AG04450 (cell line): ENCODE measurements at regions not wholly inside any gene's neighbourhood (a gene's known extent, or its start where the extent isn't known, plus 50 kb on each side); places are given as distances from the start of the nearest gene placed in this dataset.

Experiments used
- CTCF ChIA-PET: fragments of 300-600, 350-600 bp; formaldehyde crosslinking; extraction: SDS; loops from one replicate; lab custom pipeline; 2022; ENCODE audit warnings: antibody characterized with exemption, inconsistent platforms; lab: Charles Lee
- POLR2A ChIA-PET: fragments of 350-600 bp; formaldehyde crosslinking; extraction: SDS; loops from one replicate; lab custom pipeline; 2021; ENCODE audit warnings: antibody characterized with exemption, inconsistent platforms; lab: Yijun Ruan, JAX
- DNase-seq: peaks from one replicate; pipeline ENCODE4 v3.0.0-alpha.2; 2011; ENCODE audit warnings: low read depth, low spot score
- H3K27ac ChIP-seq: one replicate; pipeline ENCODE4 v1.5.1; 2012; ENCODE audit warnings: low read depth, low read length, control low read depth
- H3K27me3 ChIP-seq: one replicate; pipeline ENCODE4 v1.6.0; 2012; ENCODE audit warnings: low read length; ENCODE audit not compliant: control insufficient read depth, insufficient read depth
- H3K4me3 ChIP-seq: 2 replicates; pipeline ENCODE4 v1.5.1; 2011; ENCODE audit warnings: mild to moderate bottlenecking, low read depth, low read length, control low read depth
- H3K9me3 ChIP-seq: 2 replicates; pipeline ENCODE4 v1.5.1; 2012; ENCODE audit warnings: low read length; ENCODE audit not compliant: control insufficient read depth, insufficient read depth
- TF ChIP-seq, protein P1 (sequence below): IDR thresholded peaks from 2 replicates; pipeline ENCODE4 v1.5.1; 2011; ENCODE audit warnings: low read depth, low read length, control low read depth, inconsistent platforms

DNA sequence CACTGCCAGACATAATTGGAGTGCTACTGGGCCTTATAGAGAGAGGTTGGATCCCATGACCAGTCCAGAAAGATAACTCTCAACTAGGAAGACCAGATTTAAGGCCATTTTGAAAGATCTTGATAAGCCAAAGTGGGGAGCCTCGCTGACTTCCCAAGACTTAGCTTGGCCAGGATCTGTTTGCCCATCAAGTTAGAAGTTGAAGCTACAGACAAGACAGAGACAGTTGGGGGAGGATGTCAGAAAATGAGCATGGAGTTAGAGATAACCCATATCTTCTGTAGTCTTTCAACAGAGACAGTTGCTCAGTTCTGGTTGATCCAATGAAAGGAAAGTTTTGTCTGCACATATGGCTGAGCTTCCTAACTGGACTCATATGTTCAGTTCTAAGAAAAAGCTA, 267.4 kb downstream of the HS3ST3A1 start:
- Histone ChIP-seq H3K9me3 (no peaks in the 10 kb centered on the region), H3K4me3 (no peak overlapping the region), H3K27ac (no peak overlapping the region), H3K27me3 (no peaks in the 10 kb centered on the region)
- TF ChIP-seq, protein P1, sequence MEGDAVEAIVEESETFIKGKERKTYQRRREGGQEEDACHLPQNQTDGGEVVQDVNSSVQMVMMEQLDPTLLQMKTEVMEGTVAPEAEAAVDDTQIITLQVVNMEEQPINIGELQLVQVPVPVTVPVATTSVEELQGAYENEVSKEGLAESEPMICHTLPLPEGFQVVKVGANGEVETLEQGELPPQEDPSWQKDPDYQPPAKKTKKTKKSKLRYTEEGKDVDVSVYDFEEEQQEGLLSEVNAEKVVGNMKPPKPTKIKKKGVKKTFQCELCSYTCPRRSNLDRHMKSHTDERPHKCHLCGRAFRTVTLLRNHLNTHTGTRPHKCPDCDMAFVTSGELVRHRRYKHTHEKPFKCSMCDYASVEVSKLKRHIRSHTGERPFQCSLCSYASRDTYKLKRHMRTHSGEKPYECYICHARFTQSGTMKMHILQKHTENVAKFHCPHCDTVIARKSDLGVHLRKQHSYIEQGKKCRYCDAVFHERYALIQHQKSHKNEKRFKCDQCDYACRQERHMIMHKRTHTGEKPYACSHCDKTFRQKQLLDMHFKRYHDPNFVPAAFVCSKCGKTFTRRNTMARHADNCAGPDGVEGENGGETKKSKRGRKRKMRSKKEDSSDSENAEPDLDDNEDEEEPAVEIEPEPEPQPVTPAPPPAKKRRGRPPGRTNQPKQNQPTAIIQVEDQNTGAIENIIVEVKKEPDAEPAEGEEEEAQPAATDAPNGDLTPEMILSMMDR, result no peak
- CTCF ChIA-PET, result interaction anchor here (1.0 kb wide), 1 partner anchor 220 kb away, joined by 3 read pairs; no protein-coding TSS in a partner anchor
- DNase-seq, result no peak
- POLR2A ChIA-PET, result no interaction called here

DNA sequence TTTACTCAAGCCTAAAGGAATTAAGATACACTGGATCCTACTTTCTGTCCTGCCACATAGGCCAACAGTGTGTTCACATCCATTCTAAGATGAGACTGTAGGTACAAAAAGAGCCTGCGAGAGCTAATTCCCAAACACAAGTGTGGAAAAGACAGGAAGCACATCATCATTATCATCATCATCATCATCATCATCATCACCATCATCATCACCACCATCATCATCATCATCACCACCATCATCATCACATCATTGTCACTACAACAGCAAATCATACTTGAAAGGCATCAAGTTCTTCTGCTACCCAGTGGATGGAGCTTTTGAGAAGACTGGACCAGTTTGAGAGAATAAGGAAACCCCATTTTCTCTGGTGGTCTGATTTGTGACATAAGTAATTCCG, 268.1 kb downstream of the HS3ST3A1 start:
- Histone ChIP-seq H3K9me3 (no peaks in the 10 kb centered on the region), H3K27ac (no peak overlapping the region), H3K27me3 (no peaks in the 10 kb centered on the region), H3K4me3 (no peak overlapping the region)
- TF ChIP-seq, protein P1, result no peak
- POLR2A ChIA-PET, result interaction anchor here (0.5 kb wide), 1 partner anchor 251 kb away, joined by 3 read pairs; no protein-coding TSS in a partner anchor
- no peak for DNase-seq
- CTCF ChIA-PET, result interaction anchor here (1.0 kb wide), 1 partner anchor 219 kb away, joined by 3 read pairs; no protein-coding TSS in a partner anchor

DNA sequence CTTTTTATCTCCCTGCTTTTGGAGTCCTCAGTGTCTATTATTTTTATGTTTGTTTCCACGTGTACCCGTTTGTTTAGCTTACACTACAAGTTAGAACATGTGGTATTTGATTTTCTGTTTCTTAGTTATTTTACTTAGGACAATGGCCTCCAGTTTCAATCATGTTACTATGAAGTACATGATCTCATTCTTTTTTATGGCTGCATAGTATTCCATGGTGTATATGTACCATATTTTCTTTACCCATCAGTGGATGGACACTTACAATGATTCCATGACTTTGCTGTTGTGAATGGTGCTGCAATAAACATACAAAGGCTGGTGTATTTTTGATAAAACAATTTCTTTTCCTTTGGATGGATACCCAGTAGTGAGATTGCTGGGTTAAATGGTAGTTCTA, 269.5 kb downstream of the HS3ST3A1 start:
- ChIA-PET CTCF (no interaction called here), POLR2A (no interaction called here)
- no peak for DNase-seq

DNA sequence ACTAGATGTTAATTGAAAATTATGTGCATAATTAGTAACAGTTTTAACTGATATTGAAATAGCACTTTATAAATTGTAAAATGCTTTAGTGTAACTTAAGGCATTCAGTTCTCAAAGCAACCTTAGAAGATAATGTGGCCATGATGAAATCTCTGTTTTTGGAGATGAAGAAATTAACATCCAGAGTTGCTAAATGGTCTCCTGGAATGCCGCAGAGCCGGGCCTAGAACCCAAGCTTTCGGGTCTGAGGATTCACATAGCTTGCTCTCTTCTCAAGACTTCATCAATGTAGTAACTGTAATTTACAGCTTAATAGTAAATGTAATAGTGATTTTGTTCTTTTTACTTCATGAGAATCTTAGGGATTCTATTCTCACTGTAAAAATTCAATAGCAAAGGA, 272.3 kb downstream of the HS3ST3A1 start:
- CTCF ChIA-PET, result no interaction called here
- Histone ChIP-seq H3K9me3 (no peaks in the 10 kb centered on the region), H3K27ac (no peak overlapping the region), H3K4me3 (no peak overlapping the region), H3K27me3 (no peaks in the 10 kb centered on the region)
- DNase-seq, result no peak
- POLR2A ChIA-PET, result no interaction called here
- TF ChIP-seq, protein P1, result no peak

More for the DNA sequence above, 269.5 kb downstream of the HS3ST3A1 start:
- Histone ChIP-seq H3K9me3 (no peaks in the 10 kb centered on the region), H3K4me3 (no peak overlapping the region), H3K27me3 (no peaks in the 10 kb centered on the region), H3K27ac (no peak overlapping the region)
- TF ChIP-seq, protein P1, result no peak

DNA sequence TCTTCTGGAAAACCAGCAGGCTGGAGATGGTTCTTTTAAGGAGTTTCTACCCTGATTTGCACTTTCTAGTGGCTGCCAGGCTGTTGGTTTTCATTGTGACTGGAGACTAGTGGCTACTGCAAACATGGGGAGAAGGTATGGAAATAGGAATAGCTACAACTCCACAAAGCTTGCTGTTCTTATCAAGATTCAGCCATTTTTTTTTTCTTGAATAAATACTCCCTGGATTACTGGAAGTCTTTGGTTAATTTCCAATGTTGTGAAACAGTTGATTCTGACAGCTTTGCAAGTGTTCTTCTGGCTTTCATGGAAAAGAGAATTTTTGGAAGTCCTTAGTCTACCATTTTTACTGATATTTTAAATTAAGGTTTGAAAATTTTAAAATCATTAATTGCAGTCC, 277.7 kb downstream of the HS3ST3A1 start:
- Histone ChIP-seq H3K4me3 (no peak overlapping the region), H3K9me3 (no peaks in the 10 kb centered on the region), H3K27me3 (no peaks in the 10 kb centered on the region), H3K27ac (no peak overlapping the region)
- POLR2A ChIA-PET, result no interaction called here
- CTCF ChIA-PET, result interaction anchor here (1.2 to 1.6 kb wide), 2 partner anchors 12 to 293 kb away, joined by 3 to 4 read pairs; no protein-coding TSS in a partner anchor
- TF ChIP-seq, protein P1, result no peak
- no peak for DNase-seq
